Left ventricle myocardium inferior (tissue), 1 donor: ENCODE measurements at regions not wholly inside any gene's neighbourhood (a gene's known extent, or its start where the extent isn't known, plus 50 kb on each side); places are given as distances from the start of the nearest gene placed in this dataset.
"Not testable (repeated sequence)": the region's sequence is repeated elsewhere in the genome, so short reads cannot be mapped to it uniquely, and the experiment has no call there.

ENCODE experiments used
- DNase-seq: peaks from one replicate; pipeline ENCODE4 v3.0.0-alpha.2; 2020
- H3K27ac ChIP-seq: fragments of 200-600 bp; replicated peaks from 2 replicates; pipeline ENCODE4 v1.8.0; 2021
- H3K27me3 ChIP-seq: fragments of 200-600 bp; 2 replicates; pipeline ENCODE4 v1.8.0; 2021; ENCODE audit warnings: low read depth
- H3K36me3 ChIP-seq: fragments of 200-600 bp; 2 replicates; pipeline ENCODE4 v1.8.0; 2021
- H3K4me1 ChIP-seq: fragments of 200-600 bp; 2 replicates; pipeline ENCODE4 v1.8.0; 2021
- H3K4me3 ChIP-seq: fragments of 200-600 bp; 2 replicates; pipeline ENCODE4 v1.8.0; 2021; ENCODE audit warnings: mild to moderate bottlenecking, moderate library complexity
- H3K9me3 ChIP-seq: fragments of 200-600 bp; replicated peaks from 2 replicates; pipeline ENCODE4 v1.8.0; 2021
- CTCF ChIP-seq: fragments of 200-600 bp; IDR thresholded peaks from 2 replicates; pipeline ENCODE4 v1.8.0; 2021; ENCODE audit warnings: antibody characterized with exemption, mild to moderate bottlenecking, borderline replicate concordance
- intact Hi-C: fragments of 100-400 bp; cut with micrococcal nuclease; formaldehyde crosslinking; loops from one replicate; pipeline ENCODE4 v1.11.0; 2022
- donor health status: DM: no; HTN: yes; CAD: no; lungs with severe emphysema.

- peaks cover 4% of the 10 kb centered on the region for H3K9me3 ChIP-seq
- H3K4me3 ChIP-seq = no peak overlapping the region
- H3K27ac ChIP-seq = no peak overlapping the region
- no peak for DNase-seq
- no peaks in the 10 kb centered on the region for H3K4me1 ChIP-seq
- no peaks in the 10 kb centered on the region for H3K36me3 ChIP-seq
- TF ChIP-seq CTCF = no peak
- intact Hi-C loops = no loop called here
- no peaks in the 10 kb centered on the region for H3K27me3 ChIP-seq
These were observed 464.5 kb upstream of the SMARCA2 start for GRCh38 chr9:1550636-1551035.

- no peak for TF ChIP-seq CTCF
- no peak for DNase-seq
- Histone ChIP-seq H3K4me1 (no peaks in the 10 kb centered on the region), H3K27me3 (no peaks in the 10 kb centered on the region), H3K9me3 (peaks cover 6% of the 10 kb centered on the region), H3K4me3 (no peak overlapping the region), H3K36me3 (no peaks in the 10 kb centered on the region), H3K27ac (no peak overlapping the region)
- intact Hi-C loops = no loop called here
These were observed 460.8 kb upstream of the SMARCA2 start for GRCh38 chr9:1554081-1555035.

- H3K4me1 ChIP-seq, H3K4me3 ChIP-seq, H3K27me3 ChIP-seq, H3K27ac ChIP-seq, H3K9me3 ChIP-seq, H3K36me3 ChIP-seq, DNase-seq, intact Hi-C loops: not testable (repeated sequence)
These were observed 456.5 kb upstream of the SMARCA2 start for GRCh38 chr9:1558666-1559065.

GRCh38 chr9:1575939-1576338 is 439.2 kb upstream of the SMARCA2 start:
- intact Hi-C loops = no loop called here
- no peak overlapping the region for H3K4me3 ChIP-seq
- peaks cover 16% of the 10 kb centered on the region for H3K9me3 ChIP-seq
- H3K36me3 ChIP-seq = no peaks in the 10 kb centered on the region
- DNase-seq = no peak
- H3K27ac ChIP-seq = no peak overlapping the region
- TF ChIP-seq CTCF = no peak
- H3K4me1 ChIP-seq = no peaks in the 10 kb centered on the region
- H3K27me3 ChIP-seq = no peaks in the 10 kb centered on the region

GRCh38 chr9:1580215-1580614 is 434.9 kb upstream of the SMARCA2 start:
- Histone ChIP-seq H3K4me1 (no peaks in the 10 kb centered on the region), H3K9me3 (peaks cover 13% of the 10 kb centered on the region), H3K36me3 (no peaks in the 10 kb centered on the region), H3K4me3 (no peak overlapping the region), H3K27me3 (no peaks in the 10 kb centered on the region), H3K27ac (no peak overlapping the region)
- no peak for DNase-seq
- TF ChIP-seq CTCF = no peak
- intact Hi-C loops = no loop called here

GRCh38 chr9:1581926-1582325 is 433.2 kb upstream of the SMARCA2 start:
- TF ChIP-seq CTCF = no peak
- no peaks in the 10 kb centered on the region for H3K27me3 ChIP-seq
- no peaks in the 10 kb centered on the region for H3K4me1 ChIP-seq
- intact Hi-C loops = no loop called here
- H3K27ac ChIP-seq = no peak overlapping the region
- H3K4me3 ChIP-seq = no peak overlapping the region
- H3K9me3 ChIP-seq = peaks cover 3% of the 10 kb centered on the region
- H3K36me3 ChIP-seq = no peaks in the 10 kb centered on the region
- DNase-seq = no peak
